IPS-18c (cell line): ENCODE measurements at regions not wholly inside any gene's neighbourhood (a gene's known extent, or its start where the extent isn't known, plus 50 kb on each side); places are given as distances from the start of the nearest gene placed in this dataset.
"Not testable (repeated sequence)": the region's sequence is repeated elsewhere in the genome, so short reads cannot be mapped to it uniquely, and the experiment has no call there.

ENCODE experiments used
- H3K4me3 ChIP-seq: 2 replicates; pipeline ENCODE4 v1.7.0; 2013; ENCODE audit warnings: low read depth, mild to moderate bottlenecking, low read length, moderate library complexity; ENCODE audit not compliant: insufficient read depth
- H3K9me3 ChIP-seq: one replicate; pipeline ENCODE4 v1.6.1; 2013; ENCODE audit warnings: mild to moderate bottlenecking, low read length, moderate library complexity; ENCODE audit not compliant: control insufficient read depth, insufficient read depth

- no peaks in the 10 kb centered on the region for H3K9me3 ChIP-seq
- H3K4me3 ChIP-seq: no peak overlapping the region
These were observed 286.1 kb upstream of the TBL1XR1 start for GRCh38 chr3:177483182-177483967.

- H3K9me3 ChIP-seq: no peaks in the 10 kb centered on the region
- no peak overlapping the region for H3K4me3 ChIP-seq
These were observed 286.9 kb upstream of the TBL1XR1 start for GRCh38 chr3:177484206-177484605.

- no peak overlapping the region for H3K4me3 ChIP-seq
- H3K9me3 ChIP-seq: no peaks in the 10 kb centered on the region
These were observed 287.6 kb upstream of the TBL1XR1 start for GRCh38 chr3:177484926-177485325.

GRCh38 chr3:177487635-177488186 lies 290.4 kb upstream of the TBL1XR1 start:
- Histone ChIP-seq H3K9me3 (no peaks in the 10 kb centered on the region), H3K4me3 (no peak overlapping the region)

- Histone ChIP-seq H3K9me3 (no peaks in the 10 kb centered on the region), H3K4me3 (no peak overlapping the region)
These were observed 291.5 kb upstream of the TBL1XR1 start for GRCh38 chr3:177488740-177489139.

- Histone ChIP-seq H3K9me3 (no peaks in the 10 kb centered on the region), H3K4me3 (no peak overlapping the region)
These were observed 293.3 kb upstream of the TBL1XR1 start for GRCh38 chr3:177490626-177491025.

- no peak overlapping the region for H3K4me3 ChIP-seq
- no peaks in the 10 kb centered on the region for H3K9me3 ChIP-seq
These were observed 294.2 kb upstream of the TBL1XR1 start for GRCh38 chr3:177491296-177492032.

- Histone ChIP-seq H3K9me3 (no peaks in the 10 kb centered on the region), H3K4me3 (no peak overlapping the region)
These were observed 295.8 kb upstream of the TBL1XR1 start for GRCh38 chr3:177493091-177493490.

- Histone ChIP-seq H3K9me3 (no peaks in the 10 kb centered on the region), H3K4me3 (no peak overlapping the region)
These were observed 296.9 kb upstream of the TBL1XR1 start for GRCh38 chr3:177494216-177494615.

- no peak overlapping the region for H3K4me3 ChIP-seq
- H3K9me3 ChIP-seq: no peaks in the 10 kb centered on the region
These were observed 298.3 kb upstream of the TBL1XR1 start for GRCh38 chr3:177495566-177495965.

- no peaks in the 10 kb centered on the region for H3K9me3 ChIP-seq
- H3K4me3 ChIP-seq: no peak overlapping the region
These were observed 301.0 kb upstream of the TBL1XR1 start for GRCh38 chr3:177498037-177498857.

- H3K4me3 ChIP-seq, H3K9me3 ChIP-seq: not testable (repeated sequence)
These were observed 301.8 kb upstream of the TBL1XR1 start for GRCh38 chr3:177499039-177499438.

- Histone ChIP-seq H3K4me3 (no peak overlapping the region), H3K9me3 (no peaks in the 10 kb centered on the region)
These were observed 302.6 kb upstream of the TBL1XR1 start for GRCh38 chr3:177499779-177500423.

- Histone ChIP-seq H3K9me3 (no peaks in the 10 kb centered on the region), H3K4me3 (no peak overlapping the region)
These were observed 313.5 kb upstream of the TBL1XR1 start for GRCh38 chr3:177510693-177511216.

GRCh38 chr3:177512945-177513814 lies 315.9 kb upstream of the TBL1XR1 start:
- peaks cover 2% of the 10 kb centered on the region for H3K9me3 ChIP-seq
- H3K4me3 ChIP-seq: no peak overlapping the region
